Gastrocnemius medialis (tissue), 4 donors: ENCODE measurements at regions not wholly inside any gene's neighbourhood (a gene's known extent, or its start where the extent isn't known, plus 50 kb on each side); places are given as distances from the start of the nearest gene placed in this dataset.

ENCODE experiments used
- POLR2A ChIP-seq, 2 donors: fragments of 450-650 bp; IDR thresholded peaks; one replicate each; pipeline ENCODE4 v1.6.1; 2017; ENCODE audit warnings: antibody characterized with exemption in 2 of 2, mild to moderate bottlenecking in 2 of 2, moderate library complexity in 2 of 2
- TF ChIP-seq, protein P1 (sequence below), 5 experiments: fragments of 450-650 bp in 3 of 5; fragments of 200-600 bp in 2 of 5; sonication (generic) in 2 of 5; IDR thresholded peaks in 4 of 5; conservative IDR thresholded peaks in 1 of 5; 1 replicate in 4 of 5; 2 replicates in 1 of 5; pipeline ENCODE4 v1.5.1; 2016 to 2019; ENCODE audit warnings: antibody characterized with exemption in 5 of 5, mild to moderate bottlenecking in 3 of 5, moderate library complexity in 3 of 5

DNA sequence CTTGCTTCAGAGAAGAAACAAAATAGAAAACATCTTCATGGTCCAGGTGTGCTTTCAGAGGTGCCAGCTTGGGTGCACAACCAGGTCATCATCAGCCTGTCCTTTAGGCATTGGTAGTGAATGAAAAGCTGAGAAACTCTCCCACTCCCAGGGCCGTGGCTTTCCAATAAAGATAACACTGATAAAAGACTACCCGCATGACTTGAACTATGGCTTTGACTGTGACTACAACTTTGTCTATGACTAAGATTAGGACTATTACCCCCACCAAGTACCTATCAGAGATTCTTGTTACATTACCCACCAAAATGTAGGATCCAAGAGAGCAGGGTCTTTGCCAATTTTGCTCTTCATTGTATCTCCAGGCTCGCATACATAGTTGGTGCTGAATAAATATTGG lies 115.2 kb downstream of the EDEM1 start:
- TF ChIP-seq, protein P1, sequence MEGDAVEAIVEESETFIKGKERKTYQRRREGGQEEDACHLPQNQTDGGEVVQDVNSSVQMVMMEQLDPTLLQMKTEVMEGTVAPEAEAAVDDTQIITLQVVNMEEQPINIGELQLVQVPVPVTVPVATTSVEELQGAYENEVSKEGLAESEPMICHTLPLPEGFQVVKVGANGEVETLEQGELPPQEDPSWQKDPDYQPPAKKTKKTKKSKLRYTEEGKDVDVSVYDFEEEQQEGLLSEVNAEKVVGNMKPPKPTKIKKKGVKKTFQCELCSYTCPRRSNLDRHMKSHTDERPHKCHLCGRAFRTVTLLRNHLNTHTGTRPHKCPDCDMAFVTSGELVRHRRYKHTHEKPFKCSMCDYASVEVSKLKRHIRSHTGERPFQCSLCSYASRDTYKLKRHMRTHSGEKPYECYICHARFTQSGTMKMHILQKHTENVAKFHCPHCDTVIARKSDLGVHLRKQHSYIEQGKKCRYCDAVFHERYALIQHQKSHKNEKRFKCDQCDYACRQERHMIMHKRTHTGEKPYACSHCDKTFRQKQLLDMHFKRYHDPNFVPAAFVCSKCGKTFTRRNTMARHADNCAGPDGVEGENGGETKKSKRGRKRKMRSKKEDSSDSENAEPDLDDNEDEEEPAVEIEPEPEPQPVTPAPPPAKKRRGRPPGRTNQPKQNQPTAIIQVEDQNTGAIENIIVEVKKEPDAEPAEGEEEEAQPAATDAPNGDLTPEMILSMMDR (IDR thresholded peaks at IDR 0.05 in 4 of 5, conservative IDR thresholded peaks at IDR 0.05 in 1 of 5) = no peak
- TF ChIP-seq POLR2A (IDR thresholded peaks at IDR 0.05) = no peak
